Colonic mucosa (tissue), 4 donors: ENCODE measurements at regions not wholly inside any gene's neighbourhood (a gene's known extent, or its start where the extent isn't known, plus 50 kb on each side); places are given as distances from the start of the nearest gene placed in this dataset.

Source experiments
- DNase-seq: peaks from one replicate; pipeline ENCODE4 v3.0.0-alpha.2; 2020
- H3K27ac ChIP-seq: fragments of 200-600 bp; one replicate; pipeline ENCODE4 v1.8.0; 2021
- H3K27me3 ChIP-seq: fragments of 200-600 bp; one replicate; pipeline ENCODE4 v1.8.0; 2021
- H3K36me3 ChIP-seq: fragments of 200-600 bp; one replicate; pipeline ENCODE4 v1.8.0; 2021
- H3K4me1 ChIP-seq: fragments of 200-600 bp; one replicate; pipeline ENCODE4 v1.8.0; 2021; ENCODE audit warnings: mild to moderate bottlenecking
- H3K4me3 ChIP-seq: fragments of 200-600 bp; one replicate; pipeline ENCODE4 v1.8.0; 2021
- H3K9ac ChIP-seq, 2 donors: one replicate each; pipeline ENCODE4 v1.7.0; 2013; ENCODE audit warnings: control low read depth in 2 of 2, low read depth in 2 of 2, low read length in 2 of 2
- H3K9me3 ChIP-seq: fragments of 200-600 bp; one replicate; pipeline ENCODE4 v1.8.0; 2021
- intact Hi-C: fragments of 100-400 bp; cut with DNase I; formaldehyde crosslinking; loops from one replicate; pipeline ENCODE4 v1.14.1; 2022
- TF ChIP-seq, protein P1 (sequence below): fragments of 200-600 bp; IDR thresholded peaks from one replicate; pipeline ENCODE4 v1.8.0; 2022; ENCODE audit warnings: antibody characterized with exemption, mild to moderate bottlenecking
- donor health status: healthy.
- donor health status: DM: no; HTN: no; CAD: no.
- donor health status: DM: no; HTN: no; CAD: no.

DNA sequence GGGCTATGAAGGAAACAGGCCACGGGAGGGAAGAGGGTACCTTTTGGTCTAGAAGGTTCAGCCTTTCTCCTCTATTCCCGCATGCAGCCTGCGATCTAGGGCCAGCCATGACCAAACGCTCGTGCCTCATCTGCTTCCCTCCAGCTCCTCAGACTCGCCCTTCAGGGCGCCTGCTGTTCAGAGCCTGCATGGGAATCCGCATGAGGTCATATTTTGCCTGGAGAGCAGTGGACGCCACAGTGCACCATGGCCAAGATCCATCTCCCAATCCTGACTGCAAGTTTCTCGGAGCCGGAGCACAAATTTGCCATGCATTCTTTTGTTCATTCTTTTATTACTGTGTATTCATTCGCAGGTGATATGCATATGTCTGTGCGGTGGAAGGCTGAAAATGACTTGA is 608.1 kb downstream of the QKI start:
- Histone ChIP-seq H3K9me3 (no peaks in the 10 kb centered on the region), H3K9ac (no peak overlapping the region), H3K27me3 (no peaks in the 10 kb centered on the region), H3K4me3 (no peak overlapping the region), H3K4me1 (no peaks in the 10 kb centered on the region), H3K36me3 (no peaks in the 10 kb centered on the region), H3K27ac (no peak overlapping the region)
- intact Hi-C loops = no loop called here
- DNase-seq = no peak
- TF ChIP-seq, protein P1, sequence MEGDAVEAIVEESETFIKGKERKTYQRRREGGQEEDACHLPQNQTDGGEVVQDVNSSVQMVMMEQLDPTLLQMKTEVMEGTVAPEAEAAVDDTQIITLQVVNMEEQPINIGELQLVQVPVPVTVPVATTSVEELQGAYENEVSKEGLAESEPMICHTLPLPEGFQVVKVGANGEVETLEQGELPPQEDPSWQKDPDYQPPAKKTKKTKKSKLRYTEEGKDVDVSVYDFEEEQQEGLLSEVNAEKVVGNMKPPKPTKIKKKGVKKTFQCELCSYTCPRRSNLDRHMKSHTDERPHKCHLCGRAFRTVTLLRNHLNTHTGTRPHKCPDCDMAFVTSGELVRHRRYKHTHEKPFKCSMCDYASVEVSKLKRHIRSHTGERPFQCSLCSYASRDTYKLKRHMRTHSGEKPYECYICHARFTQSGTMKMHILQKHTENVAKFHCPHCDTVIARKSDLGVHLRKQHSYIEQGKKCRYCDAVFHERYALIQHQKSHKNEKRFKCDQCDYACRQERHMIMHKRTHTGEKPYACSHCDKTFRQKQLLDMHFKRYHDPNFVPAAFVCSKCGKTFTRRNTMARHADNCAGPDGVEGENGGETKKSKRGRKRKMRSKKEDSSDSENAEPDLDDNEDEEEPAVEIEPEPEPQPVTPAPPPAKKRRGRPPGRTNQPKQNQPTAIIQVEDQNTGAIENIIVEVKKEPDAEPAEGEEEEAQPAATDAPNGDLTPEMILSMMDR = no peak

DNA sequence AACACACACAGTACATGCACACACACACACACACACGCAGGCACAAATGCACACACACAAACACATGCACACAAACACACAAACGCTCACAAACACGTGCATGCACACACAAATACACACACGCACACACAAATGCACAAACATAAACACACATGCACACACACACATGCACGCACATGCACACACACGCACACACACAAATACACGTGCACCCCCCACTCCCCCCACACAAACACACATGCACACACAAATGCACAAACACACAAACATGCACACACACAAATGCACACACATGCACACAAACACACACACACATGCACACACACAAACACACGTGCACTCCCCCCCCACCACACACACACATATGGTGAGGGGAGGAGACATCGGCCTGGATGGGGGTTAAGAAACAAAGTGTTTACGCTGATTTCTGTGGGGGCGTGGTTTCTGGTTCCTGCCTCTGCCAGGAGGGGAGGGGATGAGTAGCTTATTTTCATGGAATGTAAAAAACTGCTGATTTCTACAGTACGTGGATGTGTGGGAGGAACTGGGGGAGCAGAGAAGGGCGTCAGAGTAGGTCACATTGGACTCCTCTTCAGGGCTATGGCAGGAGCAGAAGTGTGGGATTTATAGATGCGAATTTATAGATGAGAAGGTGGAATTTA is 607.2 kb downstream of the QKI start:
- H3K27ac ChIP-seq = no peak overlapping the region
- TF ChIP-seq, protein P1 = no peak

DNA sequence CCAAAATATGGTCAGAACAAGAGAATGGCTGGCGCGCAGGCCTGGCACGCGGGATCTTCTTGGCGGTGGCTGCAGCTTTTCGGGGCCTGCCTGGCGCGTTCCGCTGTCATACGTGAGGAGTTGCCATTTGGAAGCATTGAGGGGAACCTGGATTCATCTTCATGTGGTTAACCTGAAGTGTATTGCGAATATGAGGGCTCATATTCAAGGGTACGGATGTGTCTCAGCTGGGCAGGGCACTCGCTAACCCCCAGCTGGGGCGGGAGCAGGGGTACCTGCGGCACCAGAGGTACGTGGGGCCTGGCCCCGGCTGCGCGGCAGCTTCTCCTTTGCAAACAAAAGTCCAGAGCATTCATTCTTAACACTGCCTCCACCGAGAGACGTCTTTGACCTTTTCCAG is 605.6 kb downstream of the QKI start:
- TF ChIP-seq, protein P1 = no peak

More for the DNA sequence above, 607.2 kb downstream of the QKI start:
- DNase-seq = no peak
- intact Hi-C loops = no loop called here
- Histone ChIP-seq H3K9ac (no peak overlapping the region), H3K9me3 (no peaks in the 10 kb centered on the region), H3K36me3 (no peaks in the 10 kb centered on the region), H3K27me3 (no peaks in the 10 kb centered on the region), H3K4me1 (no peaks in the 10 kb centered on the region), H3K4me3 (no peak overlapping the region)

DNA sequence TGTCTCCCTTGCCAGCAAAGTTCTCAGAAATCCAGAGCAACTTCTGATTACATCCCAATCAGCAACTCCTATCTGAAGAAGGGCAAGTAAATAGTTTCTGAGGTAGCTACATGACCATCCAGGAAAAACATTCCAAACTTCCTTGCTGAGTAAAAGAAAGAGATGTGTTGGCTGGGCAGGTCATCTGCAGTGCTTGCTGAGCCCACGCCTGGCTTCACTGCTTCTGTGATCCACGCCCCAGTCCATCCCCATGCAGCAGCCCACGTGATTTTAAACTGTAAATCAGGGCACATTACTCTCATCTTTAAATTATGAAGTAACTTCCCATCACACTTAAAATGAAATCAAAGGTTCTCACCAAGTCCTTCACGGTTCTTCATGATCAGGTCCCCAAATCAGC is 603.6 kb downstream of the QKI start:
- intact Hi-C loops = no loop called here
- H3K4me3 ChIP-seq = no peak overlapping the region
- H3K9me3 ChIP-seq = no peaks in the 10 kb centered on the region
- no peaks in the 10 kb centered on the region for H3K27me3 ChIP-seq
- no peak overlapping the region for H3K9ac ChIP-seq
- TF ChIP-seq, protein P1 = no peak
- no peak for DNase-seq
- no peaks in the 10 kb centered on the region for H3K36me3 ChIP-seq
- no peaks in the 10 kb centered on the region for H3K4me1 ChIP-seq
- no peak overlapping the region for H3K27ac ChIP-seq

More for the DNA sequence above, 605.6 kb downstream of the QKI start:
- intact Hi-C loops = no loop called here
- no peaks in the 10 kb centered on the region for H3K4me1 ChIP-seq
- H3K27ac ChIP-seq = no peak overlapping the region
- DNase-seq = no peak
- no peaks in the 10 kb centered on the region for H3K27me3 ChIP-seq
- H3K4me3 ChIP-seq = no peak overlapping the region
- no peak overlapping the region for H3K9ac ChIP-seq
- no peaks in the 10 kb centered on the region for H3K36me3 ChIP-seq
- H3K9me3 ChIP-seq = no peaks in the 10 kb centered on the region

DNA sequence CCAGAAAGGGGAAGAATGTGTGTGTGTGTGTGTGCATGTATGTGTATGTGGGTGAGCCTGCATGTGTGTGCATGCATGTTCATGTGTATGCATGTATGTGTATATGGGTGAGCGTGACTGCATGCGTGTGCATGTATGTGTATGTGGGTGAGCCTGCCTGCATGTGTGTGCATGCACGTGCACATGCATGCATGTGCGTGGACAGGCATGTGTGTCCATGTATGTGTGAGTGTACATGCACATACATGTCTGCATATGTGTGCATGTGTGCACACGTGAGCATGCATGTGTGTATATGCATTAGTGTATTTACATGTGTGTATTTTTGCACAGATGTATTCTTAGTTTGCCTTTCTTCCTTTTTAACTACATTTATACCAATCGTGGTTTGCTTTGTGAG is 601.5 kb downstream of the QKI start:
- TF ChIP-seq, protein P1 = no peak
- H3K9me3 ChIP-seq = no peaks in the 10 kb centered on the region
- H3K36me3 ChIP-seq = no peaks in the 10 kb centered on the region
- no peaks in the 10 kb centered on the region for H3K27me3 ChIP-seq
- H3K9ac ChIP-seq = no peak overlapping the region
- intact Hi-C loops = no loop called here
- no peak overlapping the region for H3K4me3 ChIP-seq
- no peaks in the 10 kb centered on the region for H3K4me1 ChIP-seq
- H3K27ac ChIP-seq = no peak overlapping the region
- no peak for DNase-seq
